ENCODE measurements at regions not wholly inside any gene's neighbourhood (a gene's known extent, or its start where the extent isn't known, plus 50 kb on each side); places are given as distances from the start of the nearest gene placed in this dataset.

- Histone ChIP-seq H2AFZ (ENCODE audit: control insufficient read depth, low read length) (no peak overlapping the region), H3K79me2 (ENCODE audit: control insufficient read depth, insufficient read depth, low read length) (no peaks in the 10 kb centered on the region), H3K4me3 (ENCODE audit: control insufficient read depth in 2 of 3, extremely low read depth in 1 of 3, insufficient read depth in 2 of 3, low read depth in 1 of 3, low read length in 3 of 3) (no peak overlapping the region), H3K27me3 (ENCODE audit: control insufficient read depth, extremely low read depth, insufficient read depth, low read length) (no peaks in the 10 kb centered on the region), H3K36me3 (ENCODE audit: control insufficient read depth in 2 of 2, extremely low read depth in 1 of 2, insufficient read depth in 2 of 2, low read length in 2 of 2) (no peaks in the 10 kb centered on the region), H3K9ac (ENCODE audit: control insufficient read depth, extremely low read depth, insufficient read depth, low read length) (no peak overlapping the region), H3K4me2 (ENCODE audit: control insufficient read depth, extremely low read depth, insufficient read depth, low read depth, low read length) (no peak overlapping the region), H3K27ac (ENCODE audit: control insufficient read depth, insufficient read depth, low read length) (no peak overlapping the region), H3K4me1 (ENCODE audit: control insufficient read depth, extremely low read depth, insufficient read depth, low read length) (peaks cover 5% of the 10 kb centered on the region), H3K9me3 (ENCODE audit: control insufficient read depth, low read depth, low read length) (no peaks in the 10 kb centered on the region), H3K9me1 (ENCODE audit: control insufficient read depth, extremely low read depth, insufficient read depth, low read length) (no peaks in the 10 kb centered on the region), H4K20me1 (ENCODE audit: control insufficient read depth, extremely low read depth, insufficient read depth, low read length) (no peaks in the 10 kb centered on the region)
- no peak for TF ChIP-seq CTCF (optimal IDR thresholded peaks at IDR 0.05 in 1 of 3, IDR thresholded peaks at IDR 0.05 in 1 of 3, conservative IDR thresholded peaks at IDR 0.05 in 1 of 3; ENCODE audit: extremely low read depth in 1 of 3, insufficient read depth in 2 of 3, low read length in 3 of 3)
- TF ChIP-seq EZH2 (IDR thresholded peaks at IDR 0.05; ENCODE audit: low read length): no peak
- DNase-seq (ENCODE audit: low read depth, low spot score): no peak
- dilution Hi-C loops (cut with MboI; ENCODE audit: extremely low pct_ligation_motif_present, low sequenced_read_pairs): no loop called here
- no peak for FAIRE-seq
Observed at GRCh38 chr13:109672545-109672944, 113.8 kb downstream of the IRS2 start.

- FAIRE-seq (no peak), DNase-seq (ENCODE audit: low read depth, low spot score) (no peak)
- Histone ChIP-seq H3K9me1 (ENCODE audit: control insufficient read depth, extremely low read depth, insufficient read depth, low read length) (no peaks in the 10 kb centered on the region), H3K27me3 (ENCODE audit: control insufficient read depth, extremely low read depth, insufficient read depth, low read length) (no peaks in the 10 kb centered on the region), H3K4me3 (ENCODE audit: control insufficient read depth in 2 of 3, extremely low read depth in 1 of 3, insufficient read depth in 2 of 3, low read depth in 1 of 3, low read length in 3 of 3) (no peak overlapping the region), H3K9me3 (ENCODE audit: control insufficient read depth, low read depth, low read length) (no peaks in the 10 kb centered on the region), H3K36me3 (ENCODE audit: control insufficient read depth in 2 of 2, extremely low read depth in 1 of 2, insufficient read depth in 2 of 2, low read length in 2 of 2) (no peaks in the 10 kb centered on the region), H4K20me1 (ENCODE audit: control insufficient read depth, extremely low read depth, insufficient read depth, low read length) (no peaks in the 10 kb centered on the region), H3K79me2 (ENCODE audit: control insufficient read depth, insufficient read depth, low read length) (no peaks in the 10 kb centered on the region), H3K4me1 (ENCODE audit: control insufficient read depth, extremely low read depth, insufficient read depth, low read length) (peaks cover 10% of the 10 kb centered on the region), H2AFZ (ENCODE audit: control insufficient read depth, low read length) (no peak overlapping the region), H3K27ac (ENCODE audit: control insufficient read depth, insufficient read depth, low read length) (no peak overlapping the region), H3K4me2 (ENCODE audit: control insufficient read depth, extremely low read depth, insufficient read depth, low read depth, low read length) (no peak overlapping the region), H3K9ac (ENCODE audit: control insufficient read depth, extremely low read depth, insufficient read depth, low read length) (no peak overlapping the region)
- dilution Hi-C loops (cut with MboI; ENCODE audit: extremely low pct_ligation_motif_present, low sequenced_read_pairs): no loop called here
- no peak for TF ChIP-seq CTCF (optimal IDR thresholded peaks at IDR 0.05 in 1 of 3, IDR thresholded peaks at IDR 0.05 in 1 of 3, conservative IDR thresholded peaks at IDR 0.05 in 1 of 3; ENCODE audit: extremely low read depth in 1 of 3, insufficient read depth in 2 of 3, low read length in 3 of 3)
- no peak for TF ChIP-seq EZH2 (IDR thresholded peaks at IDR 0.05; ENCODE audit: low read length)
Observed at GRCh38 chr13:109671919-109672318, 114.5 kb downstream of the IRS2 start.
